ENCODE measurements at regions not wholly inside any gene's neighbourhood (a gene's known extent, or its start where the extent isn't known, plus 50 kb on each side); places are given as distances from the start of the nearest gene placed in this dataset.

- peak; percentile 47 for DNase-seq
Measured at GRCh38 chr5:142432369-142432863, 107.6 kb upstream of the SPRY4 start.

GRCh38 chr5:142428773-142429473 lies 104.1 kb upstream of the SPRY4 start:
- no peak for DNase-seq

GRCh38 chr5:142428036-142428772 lies 103.4 kb upstream of the SPRY4 start:
- no peak for DNase-seq

GRCh38 chr5:142427529-142427928 lies 102.7 kb upstream of the SPRY4 start:
- DNase-seq: no peak

- DNase-seq: no peak
Measured at GRCh38 chr5:142427015-142427364, 102.2 kb upstream of the SPRY4 start.

- peak; percentile 28 for DNase-seq
Measured at GRCh38 chr5:142426129-142427014, 101.6 kb upstream of the SPRY4 start.

- no peak for DNase-seq
Measured at GRCh38 chr5:142425286-142426065, 100.7 kb upstream of the SPRY4 start.

- no peak for DNase-seq
Measured at GRCh38 chr5:142422429-142422828, 97.6 kb upstream of the SPRY4 start.

GRCh38 chr5:142421621-142422397 lies 97.0 kb upstream of the SPRY4 start:
- no peak for DNase-seq

GRCh38 chr5:142421228-142421617 lies 96.4 kb upstream of the SPRY4 start:
- no peak for DNase-seq

GRCh38 chr5:142420561-142421227 lies 95.9 kb upstream of the SPRY4 start:
- no peak for DNase-seq

GRCh38 chr5:142412581-142412980 lies 87.8 kb upstream of the SPRY4 start:
- DNase-seq: no peak

GRCh38 chr5:142411656-142412425 lies 87.0 kb upstream of the SPRY4 start:
- no peak for DNase-seq

GRCh38 chr5:142411103-142411502 lies 86.3 kb upstream of the SPRY4 start:
- DNase-seq: no peak

- DNase-seq: no peak
Measured at GRCh38 chr5:142408981-142409481, 84.2 kb upstream of the SPRY4 start.

- no peak for DNase-seq
Measured at GRCh38 chr5:142408536-142408935, 83.7 kb upstream of the SPRY4 start.

GRCh38 chr5:142405814-142406395 lies 81.1 kb upstream of the SPRY4 start:
- DNase-seq: no peak

GRCh38 chr5:142405023-142405422 lies 80.2 kb upstream of the SPRY4 start:
- no peak for DNase-seq

GRCh38 chr5:142404046-142404477 lies 79.2 kb upstream of the SPRY4 start:
- no peak for DNase-seq

- DNase-seq: no peak
Measured at GRCh38 chr5:142403583-142403982, 78.8 kb upstream of the SPRY4 start.

All from activated CD4-positive, alpha-beta T cell treated with anti-CD3 and anti-CD28 coated beads for 48 hours (primary cell).